Activated CD8-positive, alpha-beta memory T cell treated with anti-CD3 and anti-CD28 coated beads, Interleukin-2, amount 10 ng/mL, durations not matched to agents 7 days and 5 days (primary cell): ENCODE measurements at regions not wholly inside any gene's neighbourhood (a gene's known extent, or its start where the extent isn't known, plus 50 kb on each side); places are given as distances from the start of the nearest gene placed in this dataset.
"Not testable (repeated sequence)": the region's sequence is repeated elsewhere in the genome, so short reads cannot be mapped to it uniquely, and the experiment has no call there.

ENCODE experiments used
- ATAC-seq: fragments of 150-1000 bp; cut with Tn5 transposase; one replicate; pipeline ENCODE4 v1.10.0; 2021; ENCODE audit warnings: moderate library complexity
- CTCF ChIA-PET: fragments of 350-600 bp; sonication (Branson Sonifier 250); formaldehyde crosslinking; loops from one replicate; lab custom pipeline; 2021; ENCODE audit warnings: antibody characterized with exemption; lab: Charles Lee
- DNase-seq: peaks from one replicate; pipeline ENCODE4 v3.0.0-alpha.2; 2020
- H3K27ac Mint-ChIP-seq: one replicate; pipeline ENCODE4 v1.8.0; 2021; ENCODE audit warnings: mild to moderate bottlenecking, mixed read lengths
- H3K27me3 Mint-ChIP-seq: one replicate; pipeline ENCODE4 v1.8.0; 2021; ENCODE audit warnings: mixed read lengths
- H3K36me3 Mint-ChIP-seq: one replicate; pipeline ENCODE4 v1.8.0; 2021; ENCODE audit warnings: mild to moderate bottlenecking, mixed read lengths
- H3K4me1 Mint-ChIP-seq: one replicate; pipeline ENCODE4 v1.8.0; 2021; ENCODE audit warnings: mixed read lengths
- H3K4me3 Mint-ChIP-seq: one replicate; pipeline ENCODE4 v1.8.0; 2021; ENCODE audit warnings: mild to moderate bottlenecking, moderate library complexity, mixed read lengths
- H3K9me3 Mint-ChIP-seq: one replicate; pipeline ENCODE4 v1.8.0; 2022; ENCODE audit warnings: low read depth, mixed read lengths

DNA sequence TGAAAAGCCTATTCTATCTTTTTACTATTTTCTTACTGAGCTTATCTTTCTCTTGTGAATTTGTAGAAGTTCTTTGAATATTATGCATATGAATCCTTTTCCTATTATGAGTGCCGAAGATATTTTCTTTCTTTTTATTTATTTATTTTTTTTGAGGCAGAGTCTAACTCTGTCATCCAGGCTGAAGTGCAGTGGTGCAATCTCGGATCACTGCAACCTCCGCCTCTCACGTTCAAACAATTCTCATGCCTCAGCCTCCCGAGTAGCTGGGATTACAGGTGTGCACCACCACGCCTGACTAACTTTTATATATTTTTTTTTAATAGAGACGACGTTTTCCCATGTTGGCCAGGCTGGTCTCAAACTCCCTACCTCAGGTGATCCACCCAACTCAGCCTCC, 109.8 kb downstream of the RHOU start:
- Mint-ChIP-seq H3K4me1 (peaks cover 12% of the 10 kb centered on the region), H3K9me3 (peaks cover 3% of the 10 kb centered on the region), H3K4me3 (no peak overlapping the region), H3K27ac (no peak overlapping the region), H3K27me3 (peaks cover 14% of the 10 kb centered on the region), H3K36me3 (no peaks in the 10 kb centered on the region)
- no peak for DNase-seq
- CTCF ChIA-PET, result interaction anchor here (1.0 kb wide), 1 partner anchor 12 kb away, joined by 3 read pairs; no protein-coding TSS in a partner anchor
- no peak for ATAC-seq

DNA sequence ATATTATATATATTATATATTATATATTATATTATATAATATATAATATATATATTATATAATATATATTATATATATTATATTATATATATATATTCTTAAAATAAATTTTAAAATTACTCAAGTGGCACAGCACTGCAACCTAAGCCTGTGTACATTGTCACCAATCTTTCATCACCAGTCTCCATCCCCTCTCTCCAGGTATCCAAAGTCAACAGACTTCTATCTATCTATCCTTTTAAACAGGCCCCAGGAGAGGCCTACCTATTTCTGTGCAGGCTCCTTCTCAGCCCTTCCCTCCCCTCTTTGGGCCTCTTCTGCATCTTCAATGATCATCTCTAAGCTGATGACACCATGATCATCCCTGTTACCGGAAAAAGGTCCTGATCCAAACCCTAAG, 111.7 kb downstream of the RHOU start:
- no peak overlapping the region for H3K4me3 Mint-ChIP-seq
- CTCF ChIA-PET, result no interaction called here
- no peaks in the 10 kb centered on the region for H3K36me3 Mint-ChIP-seq
- ATAC-seq (no peak), DNase-seq (no peak)
- peaks cover 18% of the 10 kb centered on the region for H3K27me3 Mint-ChIP-seq
- H3K4me1 Mint-ChIP-seq, result peaks cover 8% of the 10 kb centered on the region
- peaks cover 3% of the 10 kb centered on the region for H3K9me3 Mint-ChIP-seq
- no peak overlapping the region for H3K27ac Mint-ChIP-seq

DNA sequence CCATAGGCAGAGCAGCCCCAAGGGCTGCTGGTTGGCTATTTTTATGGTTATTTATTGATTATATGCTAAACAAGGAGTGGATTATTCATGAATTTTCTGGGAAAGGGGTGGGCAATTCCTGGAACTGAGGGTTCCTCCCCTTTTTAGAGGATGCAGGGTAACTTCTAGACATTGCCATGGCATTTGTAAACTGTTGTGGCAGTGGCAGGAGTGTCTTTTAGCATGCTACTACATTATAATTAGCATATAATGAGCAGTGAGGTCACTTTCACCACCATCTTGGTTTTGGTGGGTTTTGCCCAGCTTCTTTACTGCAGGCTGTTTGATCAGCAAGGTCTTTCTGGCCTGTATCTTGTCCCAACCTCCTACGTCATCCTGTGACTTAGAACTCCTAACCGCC, 112.2 kb downstream of the RHOU start:
- H3K27ac Mint-ChIP-seq, H3K4me1 Mint-ChIP-seq, H3K36me3 Mint-ChIP-seq, ATAC-seq, CTCF ChIA-PET, H3K4me3 Mint-ChIP-seq, H3K9me3 Mint-ChIP-seq: not testable (repeated sequence)
- peak; percentile 40 for DNase-seq
- peaks cover 21% of the 10 kb centered on the region for H3K27me3 Mint-ChIP-seq

DNA sequence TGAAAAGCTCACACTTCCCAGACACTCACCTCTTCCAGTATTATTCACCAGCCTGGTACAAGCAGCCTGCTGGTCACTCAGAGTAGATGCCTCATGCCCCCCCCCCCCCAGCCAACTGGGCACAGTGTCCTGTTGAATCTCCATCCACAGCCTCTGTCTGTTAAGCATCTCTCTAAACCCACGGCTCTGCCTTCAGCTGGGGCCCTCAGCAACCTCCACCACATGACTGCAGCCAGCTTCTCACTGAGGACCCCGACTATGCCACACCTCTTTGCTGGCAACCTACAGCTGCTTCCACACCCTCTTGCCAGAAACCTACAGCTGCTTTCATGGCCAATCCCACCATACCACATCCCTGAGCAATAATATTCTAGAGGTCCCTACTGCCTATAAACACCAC, 113.1 kb downstream of the RHOU start:
- H3K27me3 Mint-ChIP-seq, result peaks cover 26% of the 10 kb centered on the region
- H3K27ac Mint-ChIP-seq, result no peak overlapping the region
- H3K36me3 Mint-ChIP-seq, result no peaks in the 10 kb centered on the region
- CTCF ChIA-PET, result interaction anchor here (1.3 kb wide), 1 partner anchor 145 kb away, joined by 3 read pairs; no protein-coding TSS in a partner anchor
- ATAC-seq (no peak), DNase-seq (peak; percentile 21)
- H3K4me1 Mint-ChIP-seq, result no peaks in the 10 kb centered on the region
- H3K9me3 Mint-ChIP-seq, result no peaks in the 10 kb centered on the region
- H3K4me3 Mint-ChIP-seq, result no peak overlapping the region

DNA sequence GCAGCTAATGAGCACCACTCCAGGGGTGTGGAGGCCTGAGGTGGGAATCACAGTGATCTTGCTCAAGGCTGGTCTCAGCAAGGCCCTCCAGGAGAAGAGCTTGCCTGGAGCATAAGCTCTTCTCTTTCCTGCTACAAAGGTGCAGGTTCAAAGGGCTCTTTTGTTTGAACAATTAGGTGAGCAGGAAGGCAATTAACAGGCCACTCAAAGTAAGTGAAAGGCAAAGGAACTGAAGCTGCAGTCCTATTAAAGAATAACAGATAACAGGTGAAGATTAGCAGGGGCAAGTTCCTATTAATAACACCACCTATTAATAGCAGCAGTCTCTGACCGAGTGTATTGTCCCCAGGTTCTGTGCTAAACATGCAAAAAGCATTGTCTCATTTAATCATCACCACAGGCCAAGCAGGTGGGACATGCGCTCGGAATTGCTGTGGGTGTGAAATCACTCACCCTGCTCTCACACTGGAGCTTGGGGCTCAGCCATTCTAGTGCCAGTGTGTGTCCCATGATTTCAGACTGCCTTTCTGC, 113.8 kb downstream of the RHOU start:
- no peak for ATAC-seq
- H3K36me3 Mint-ChIP-seq, result no peaks in the 10 kb centered on the region
- no peaks in the 10 kb centered on the region for H3K4me1 Mint-ChIP-seq
- peaks cover 31% of the 10 kb centered on the region for H3K27me3 Mint-ChIP-seq
- DNase-seq, result peak; percentile 34
- H3K4me3 Mint-ChIP-seq, result no peak overlapping the region
- H3K27ac Mint-ChIP-seq, result no peak overlapping the region
- CTCF ChIA-PET, result interaction anchor here (1.0 to 1.3 kb wide), 2 partner anchors 9 to 146 kb away, joined by 3 read pairs; no protein-coding TSS in a partner anchor
- no peaks in the 10 kb centered on the region for H3K9me3 Mint-ChIP-seq

DNA sequence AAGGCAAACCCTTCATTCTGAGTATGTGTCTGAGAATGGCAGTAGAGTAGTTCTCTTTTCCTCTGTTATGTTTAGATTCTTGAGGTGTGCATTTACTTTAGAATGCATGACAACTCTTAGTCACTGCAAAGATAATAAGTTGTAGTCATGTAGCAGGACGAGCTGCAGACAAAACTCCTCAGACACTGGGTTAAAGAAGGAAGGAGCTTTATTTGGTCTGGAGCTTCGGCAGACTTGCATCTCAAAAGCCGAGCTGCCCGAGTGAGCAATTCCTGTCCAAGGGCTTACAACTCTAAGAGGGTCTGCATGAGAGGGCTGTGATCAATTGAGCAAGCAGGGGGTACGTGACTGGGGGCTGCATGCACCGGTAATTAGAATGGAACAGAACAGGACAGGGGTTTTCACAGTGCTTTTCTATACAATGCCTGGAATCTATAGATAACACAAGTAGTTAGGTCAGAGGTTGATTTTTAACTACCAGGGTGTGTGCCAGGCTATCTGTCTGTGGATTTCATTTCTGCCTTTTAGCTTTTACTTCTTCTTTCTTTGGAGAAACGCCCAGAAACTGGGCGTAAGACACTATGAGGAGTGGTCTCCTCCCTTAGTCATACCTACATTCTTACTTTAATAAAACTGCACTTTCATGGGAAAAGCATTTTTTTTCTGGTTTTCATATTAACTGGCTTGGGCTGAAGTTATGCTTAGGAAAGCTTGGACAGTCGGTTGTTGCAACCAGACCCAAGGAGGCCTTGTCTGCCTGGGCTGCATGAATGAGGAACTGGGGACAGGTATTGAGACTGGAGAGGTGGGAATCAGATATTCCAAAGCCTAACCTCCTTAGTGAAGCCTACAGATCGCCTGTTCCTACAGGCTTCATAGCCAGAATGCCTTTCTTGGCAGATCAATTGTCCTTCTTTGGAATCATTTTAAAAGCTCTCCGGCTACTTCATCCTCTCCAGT, 115.1 kb downstream of the RHOU start:
- CTCF ChIA-PET, result interaction anchor here (1.0 kb wide), 1 partner anchor 8 kb away, joined by 3 read pairs; no protein-coding TSS in a partner anchor
- no peak overlapping the region for H3K4me3 Mint-ChIP-seq
- no peaks in the 10 kb centered on the region for H3K9me3 Mint-ChIP-seq
- H3K36me3 Mint-ChIP-seq, result no peaks in the 10 kb centered on the region
- ATAC-seq (no peak), DNase-seq (peak; percentile 22)
- peaks cover 35% of the 10 kb centered on the region for H3K27me3 Mint-ChIP-seq
- H3K27ac Mint-ChIP-seq, result no peak overlapping the region
- H3K4me1 Mint-ChIP-seq, result no peaks in the 10 kb centered on the region

DNA sequence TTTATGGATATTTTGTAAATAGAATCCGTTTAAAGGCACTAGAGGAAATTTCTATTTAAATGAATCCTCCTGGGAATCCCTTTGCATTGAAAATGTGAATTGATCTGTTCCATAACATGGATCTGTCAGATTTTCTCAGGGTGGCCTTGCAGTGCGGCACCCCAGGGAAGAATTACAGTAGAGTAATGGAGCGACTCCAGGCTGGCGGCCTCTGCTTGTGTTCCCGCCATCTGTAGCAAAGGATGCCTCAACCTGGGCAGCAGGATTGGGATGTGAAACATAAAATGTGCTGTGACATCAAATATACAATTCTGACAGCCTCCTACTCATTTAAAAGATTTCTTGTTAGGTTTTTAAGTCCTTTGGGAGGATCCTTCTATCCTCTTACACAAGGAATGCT, 115.9 kb downstream of the RHOU start:
- H3K4me1 Mint-ChIP-seq, result no peaks in the 10 kb centered on the region

DNA sequence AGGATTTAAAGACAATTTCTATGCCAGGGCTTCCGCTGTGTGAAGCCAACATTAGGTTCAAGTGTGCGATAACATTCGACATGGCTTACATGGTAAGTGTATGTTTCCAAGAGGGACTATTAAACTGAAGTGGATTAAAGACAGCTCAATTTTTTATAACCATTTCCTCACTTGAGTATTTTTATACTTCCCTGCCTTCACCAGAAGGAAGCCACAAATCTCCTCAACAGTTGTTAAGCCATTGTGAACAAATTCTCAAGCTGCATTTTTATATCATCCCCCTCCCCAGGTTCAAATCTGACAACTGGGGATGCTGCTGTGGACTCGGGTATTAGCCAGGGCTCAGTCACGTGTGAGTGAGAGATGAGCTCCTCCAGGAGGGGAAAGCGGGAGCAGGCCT, 116.3 kb downstream of the RHOU start:
- no peaks in the 10 kb centered on the region for H3K4me1 Mint-ChIP-seq
- no peak for ATAC-seq
- CTCF ChIA-PET, result no interaction called here
- peak; percentile 30 for DNase-seq
- no peaks in the 10 kb centered on the region for H3K36me3 Mint-ChIP-seq
- no peak overlapping the region for H3K27ac Mint-ChIP-seq
- no peaks in the 10 kb centered on the region for H3K9me3 Mint-ChIP-seq
- peaks cover 44% of the 10 kb centered on the region for H3K27me3 Mint-ChIP-seq
- H3K4me3 Mint-ChIP-seq, result no peak overlapping the region

More for the DNA sequence above, 115.9 kb downstream of the RHOU start:
- DNase-seq (peak; percentile 29), ATAC-seq (no peak)
- Mint-ChIP-seq H3K36me3 (no peaks in the 10 kb centered on the region), H3K9me3 (no peaks in the 10 kb centered on the region), H3K27me3 (peaks cover 40% of the 10 kb centered on the region), H3K4me3 (no peak overlapping the region), H3K27ac (no peak overlapping the region)
- CTCF ChIA-PET, result no interaction called here

DNA sequence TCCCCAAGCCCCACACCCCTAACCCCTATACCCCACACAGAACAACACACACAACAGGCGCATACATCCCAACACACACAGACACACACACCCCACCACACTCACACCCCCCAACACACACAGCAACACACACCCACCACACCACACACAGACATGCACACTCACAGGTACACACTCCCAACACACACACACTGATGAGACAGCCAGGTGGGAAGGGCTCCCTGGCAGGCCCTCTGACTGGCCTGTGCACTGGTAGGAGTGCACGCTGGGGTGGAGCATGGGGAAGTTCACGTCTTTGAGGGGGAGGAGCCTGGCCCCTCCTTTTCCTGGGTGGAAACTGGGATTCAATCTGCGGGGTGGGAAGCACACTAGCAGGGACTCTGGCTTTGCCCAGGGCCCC, 116.7 kb downstream of the RHOU start:
- DNase-seq (peak; percentile 30), ATAC-seq (no peak)
- H3K4me1 Mint-ChIP-seq, result no peaks in the 10 kb centered on the region
- no peak overlapping the region for H3K4me3 Mint-ChIP-seq
- no peak overlapping the region for H3K27ac Mint-ChIP-seq
- no peaks in the 10 kb centered on the region for H3K9me3 Mint-ChIP-seq
- H3K36me3 Mint-ChIP-seq, result no peaks in the 10 kb centered on the region
- CTCF ChIA-PET, result no interaction called here
- peaks cover 48% of the 10 kb centered on the region for H3K27me3 Mint-ChIP-seq

DNA sequence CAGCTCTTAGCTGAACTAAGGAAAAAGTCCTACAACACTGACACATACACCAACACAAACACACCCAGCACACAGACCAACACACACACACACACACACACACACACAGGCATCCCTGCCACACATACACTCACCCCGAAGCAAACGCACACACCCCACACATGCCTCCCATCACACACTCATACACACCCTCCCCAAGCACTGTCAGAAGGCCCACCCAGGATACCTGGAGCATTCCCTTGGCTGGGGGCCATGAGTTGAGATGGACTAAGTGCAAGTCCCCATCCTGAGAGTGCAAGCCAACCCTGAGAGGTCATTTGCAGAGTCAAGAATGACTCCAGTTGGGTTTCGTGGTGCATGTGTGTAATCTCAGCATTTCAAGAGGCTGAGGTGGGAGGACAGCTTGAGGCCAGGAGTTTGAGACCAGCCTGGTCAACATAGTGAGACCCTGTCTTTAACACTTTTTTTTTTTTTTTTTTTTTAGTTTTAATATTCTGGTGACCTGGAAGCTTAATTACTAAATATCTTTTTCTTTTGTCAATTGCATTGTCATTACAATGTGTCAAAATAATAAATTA, 117.3 kb downstream of the RHOU start:
- no peak for ATAC-seq
- no peak overlapping the region for H3K27ac Mint-ChIP-seq

DNA sequence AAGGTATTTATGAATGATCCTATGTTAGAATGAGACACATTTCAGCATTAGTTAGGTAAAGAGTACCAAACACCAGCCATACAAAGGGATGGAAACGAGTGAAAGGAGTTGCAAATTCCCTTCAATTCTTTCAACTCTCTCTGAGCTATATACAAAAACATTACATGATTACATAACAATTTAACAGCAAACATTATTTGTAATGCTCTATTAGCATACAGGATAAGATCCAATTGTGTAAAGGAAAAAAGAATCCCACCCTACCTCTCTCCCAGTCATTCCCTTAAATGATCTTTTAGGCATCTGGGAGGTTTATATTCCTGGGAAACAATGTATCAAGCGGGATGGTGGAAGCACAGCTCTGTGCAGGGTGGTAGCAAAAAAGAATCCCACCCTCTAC, 117.9 kb downstream of the RHOU start:
- Mint-ChIP-seq H3K4me1 (no peaks in the 10 kb centered on the region), H3K36me3 (no peaks in the 10 kb centered on the region), H3K27me3 (peaks cover 52% of the 10 kb centered on the region), H3K27ac (no peak overlapping the region), H3K9me3 (no peaks in the 10 kb centered on the region), H3K4me3 (no peak overlapping the region)
- CTCF ChIA-PET, result no interaction called here
- DNase-seq (no peak), ATAC-seq (no peak)

More for the DNA sequence above, 117.3 kb downstream of the RHOU start:
- CTCF ChIA-PET, result no interaction called here
- Mint-ChIP-seq H3K9me3 (no peaks in the 10 kb centered on the region), H3K4me1 (no peaks in the 10 kb centered on the region), H3K27me3 (peaks cover 48% of the 10 kb centered on the region), H3K36me3 (no peaks in the 10 kb centered on the region), H3K4me3 (no peak overlapping the region)
- DNase-seq, result peak; percentile 29

DNA sequence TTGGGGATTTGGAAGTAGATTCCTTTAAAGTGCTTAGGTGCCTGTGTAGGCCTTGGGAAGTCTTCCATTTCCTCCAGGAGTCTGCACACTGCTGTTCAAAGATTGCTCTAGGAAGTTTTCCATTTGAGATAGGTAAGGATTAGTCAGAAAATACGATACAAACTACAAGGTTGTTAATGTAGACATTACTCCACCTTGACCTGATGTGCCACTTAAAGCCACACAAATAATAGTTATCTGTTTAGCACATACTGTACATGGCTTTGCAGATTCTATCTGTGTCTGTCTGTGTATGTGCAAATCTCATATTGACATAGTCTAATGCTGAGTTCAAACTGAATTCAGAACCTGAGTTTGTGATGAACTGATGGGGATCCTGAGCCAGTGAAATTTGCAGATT, 118.4 kb downstream of the RHOU start:
- no peaks in the 10 kb centered on the region for H3K36me3 Mint-ChIP-seq
- H3K27ac Mint-ChIP-seq, result no peak overlapping the region
- no peak for ATAC-seq
- H3K4me3 Mint-ChIP-seq, result no peak overlapping the region
- no peaks in the 10 kb centered on the region for H3K4me1 Mint-ChIP-seq
- peaks cover 56% of the 10 kb centered on the region for H3K27me3 Mint-ChIP-seq
- H3K9me3 Mint-ChIP-seq, result no peaks in the 10 kb centered on the region
- DNase-seq, result peak; percentile 16
- CTCF ChIA-PET, result no interaction called here

DNA sequence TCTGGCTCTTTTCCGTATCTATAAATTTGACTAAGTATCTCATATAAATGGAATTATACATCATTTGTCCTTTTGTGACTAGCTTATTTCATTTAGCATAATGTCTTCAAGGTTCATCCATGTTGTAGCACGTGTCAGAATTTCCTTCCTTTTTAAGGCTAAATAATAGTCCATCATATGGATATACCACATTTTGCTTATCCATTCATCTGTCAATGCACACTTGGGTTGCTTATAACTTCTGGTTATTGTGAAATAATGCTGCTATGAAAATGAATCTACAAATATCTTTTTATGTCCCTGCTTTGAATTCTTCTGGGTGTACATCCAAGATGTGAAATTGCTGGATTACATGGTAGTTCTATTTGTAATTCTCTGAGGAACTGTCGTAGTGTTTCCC, 119.6 kb downstream of the RHOU start:
- H3K9me3 Mint-ChIP-seq, result no peaks in the 10 kb centered on the region
- no peak for DNase-seq
- H3K36me3 Mint-ChIP-seq, result no peaks in the 10 kb centered on the region
- CTCF ChIA-PET, result no interaction called here
- no peak overlapping the region for H3K4me3 Mint-ChIP-seq
- no peaks in the 10 kb centered on the region for H3K4me1 Mint-ChIP-seq
- no peak overlapping the region for H3K27ac Mint-ChIP-seq
- H3K27me3 Mint-ChIP-seq, result peaks cover 66% of the 10 kb centered on the region
- ATAC-seq, result no peak
